ENCODE measurements at regions not wholly inside any gene's neighbourhood (a gene's known extent, or its start where the extent isn't known, plus 50 kb on each side); places are given as distances from the start of the nearest gene placed in this dataset.

DNA sequence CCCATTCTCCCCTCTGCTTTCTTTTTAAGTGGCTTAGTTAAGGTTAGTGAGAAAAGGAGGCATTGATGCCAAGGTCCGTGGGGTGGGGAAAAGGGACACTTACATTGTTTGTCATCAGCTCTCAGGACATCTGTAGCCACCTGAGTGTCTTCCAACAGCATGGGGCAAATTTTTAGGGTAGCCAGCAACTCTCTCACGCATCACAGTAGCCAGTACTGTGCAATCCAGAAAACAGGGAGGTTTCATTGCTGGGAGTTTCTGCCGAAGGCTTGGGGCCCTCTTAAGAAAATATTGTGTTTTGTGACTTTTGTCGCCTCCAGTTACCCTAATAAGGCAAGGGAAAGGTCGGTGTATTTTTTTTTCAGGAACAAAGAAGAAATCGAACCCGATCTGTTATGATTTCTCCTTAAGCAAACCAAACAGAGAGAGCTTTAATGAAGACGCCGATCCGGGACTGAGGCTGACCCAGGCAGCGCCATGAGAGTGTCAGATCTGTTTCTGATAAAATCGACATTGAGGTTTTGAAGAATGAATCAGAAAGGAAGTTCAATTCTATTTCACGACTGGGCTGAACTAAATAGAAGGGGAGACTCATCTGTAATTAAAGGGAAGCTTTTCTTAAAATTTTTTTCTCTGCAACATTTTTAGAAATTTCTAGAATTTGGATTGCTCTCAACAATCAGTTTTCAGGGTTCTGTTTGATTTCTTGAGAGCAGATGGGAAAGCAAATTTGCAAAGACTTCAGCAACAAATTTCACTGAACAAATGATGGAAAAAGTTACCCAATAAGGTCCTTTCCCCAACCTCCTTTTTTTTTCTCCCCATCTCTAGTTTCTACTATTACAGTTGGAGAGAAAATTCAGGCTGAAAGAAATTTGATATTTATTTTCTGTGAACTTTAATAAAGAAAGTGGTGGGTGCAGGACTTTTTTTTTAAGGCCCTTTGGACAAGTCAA, 144.7 kb upstream of the IRX3 start:
- Histone ChIP-seq H3K4me1 (ENCODE audit: control insufficient read depth, insufficient read depth, low read length) (peaks cover 8% of the 10 kb centered on the region), H3K36me3 (ENCODE audit: control insufficient read depth, insufficient read depth, low read length) (no peaks in the 10 kb centered on the region), H3K27me3 (ENCODE audit: control insufficient read depth, insufficient read depth, low read length) (peaks cover 19% of the 10 kb centered on the region), H3K4me3 (ENCODE audit: low read depth, low read length) (no peak overlapping the region), H3K9me3 (ENCODE audit: control insufficient read depth, insufficient read depth, low read length) (peaks cover 3% of the 10 kb centered on the region), H3K27ac (ENCODE audit: low read depth, low read length) (no peak overlapping the region)
- no peak for DNase-seq (ENCODE audit: low read depth in 4 of 6, low spot score in 6 of 6)
- 84% methylated on average over 9 of the region's 13 CpGs for WGBS (ENCODE audit: insufficient coverage)

DNA sequence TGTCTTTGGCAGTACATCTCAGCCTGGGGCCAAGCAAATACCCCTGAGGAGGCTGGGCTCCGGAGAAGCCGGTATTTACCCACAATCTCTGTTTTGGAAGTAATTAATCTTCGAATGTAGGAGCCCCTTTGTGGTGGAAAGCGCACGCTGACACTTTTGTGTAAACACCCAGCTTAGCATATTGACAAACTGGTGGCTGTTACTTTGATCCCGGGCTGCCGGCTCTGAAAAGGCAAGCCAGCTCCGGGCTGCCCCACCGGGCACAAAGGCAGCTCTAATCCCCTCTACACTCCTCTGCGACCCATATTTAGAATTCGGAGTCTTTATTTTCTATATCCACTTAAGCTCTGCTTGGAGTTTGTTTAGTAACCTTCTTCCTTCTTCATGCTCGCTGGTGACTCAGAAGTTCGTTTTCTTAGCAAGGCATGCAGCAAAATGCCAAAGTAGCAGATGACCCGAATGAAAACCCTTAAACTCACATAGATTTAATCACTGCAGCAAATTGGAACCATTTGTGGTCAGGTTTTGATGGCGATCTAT, 144.0 kb upstream of the IRX3 start:
- no peaks in the 10 kb centered on the region for H3K36me3 ChIP-seq (ENCODE audit: control insufficient read depth, insufficient read depth, low read length)
- peaks cover 3% of the 10 kb centered on the region for H3K9me3 ChIP-seq (ENCODE audit: control insufficient read depth, insufficient read depth, low read length)
- DNase-seq (ENCODE audit: low read depth in 4 of 6, low spot score in 6 of 6) = no peak
- H3K27me3 ChIP-seq (ENCODE audit: control insufficient read depth, insufficient read depth, low read length) = peaks cover 19% of the 10 kb centered on the region
- H3K4me1 ChIP-seq (ENCODE audit: control insufficient read depth, insufficient read depth, low read length) = peaks cover 8% of the 10 kb centered on the region
- H3K4me3 ChIP-seq (ENCODE audit: low read depth, low read length) = no peak overlapping the region
- no peak overlapping the region for H3K27ac ChIP-seq (ENCODE audit: low read depth, low read length)
- 7% methylated on average over 12 of the region's 15 CpGs for WGBS (ENCODE audit: insufficient coverage)

DNA sequence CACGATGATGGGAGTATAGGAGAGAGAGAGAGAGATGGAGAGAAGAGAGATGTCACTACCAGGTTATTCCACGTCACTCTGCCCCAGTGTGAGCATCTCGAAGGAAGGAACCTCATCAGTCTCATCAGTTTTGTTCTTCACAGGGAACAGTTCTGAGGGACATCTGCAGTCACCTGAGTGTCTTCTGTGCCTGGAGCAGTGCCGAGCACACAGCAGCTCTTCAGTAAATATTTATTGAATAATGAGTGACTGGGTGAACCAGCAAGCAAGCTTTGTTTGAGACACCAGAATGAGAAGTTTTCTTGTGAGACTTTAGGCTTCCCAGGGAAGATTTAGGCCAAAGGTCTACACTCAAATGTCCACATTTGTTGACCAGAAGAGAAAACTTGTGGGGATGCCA, 142.4 kb upstream of the IRX3 start:
- Histone ChIP-seq H3K4me1 (ENCODE audit: control insufficient read depth, insufficient read depth, low read length) (peaks cover 8% of the 10 kb centered on the region), H3K27me3 (ENCODE audit: control insufficient read depth, insufficient read depth, low read length) (peaks cover 19% of the 10 kb centered on the region), H3K9me3 (ENCODE audit: control insufficient read depth, insufficient read depth, low read length) (peaks cover 3% of the 10 kb centered on the region), H3K4me3 (ENCODE audit: low read depth, low read length) (no peak overlapping the region), H3K36me3 (ENCODE audit: control insufficient read depth, insufficient read depth, low read length) (no peaks in the 10 kb centered on the region), H3K27ac (ENCODE audit: low read depth, low read length) (no peak overlapping the region)
- 96% methylated on average over 3 of the region's 4 CpGs for WGBS (ENCODE audit: insufficient coverage)
- DNase-seq (ENCODE audit: low read depth in 4 of 6, low spot score in 6 of 6) = no peak

DNA sequence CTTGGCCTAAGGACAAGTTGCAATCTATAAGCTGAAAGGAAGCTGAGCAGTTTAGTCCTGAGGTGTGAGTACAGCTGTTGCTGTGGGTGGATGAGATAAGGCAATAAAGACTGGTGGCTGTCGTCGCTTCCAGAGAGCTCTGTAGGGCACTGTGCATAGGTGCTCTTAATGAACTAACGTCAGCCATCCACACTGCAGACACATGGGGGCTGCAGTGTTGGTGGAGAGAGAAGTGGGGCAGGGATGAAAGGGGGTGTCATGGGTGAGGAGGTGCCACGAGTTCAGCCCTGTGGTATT, 139.9 kb upstream of the IRX3 start:
- H3K9me3 ChIP-seq (ENCODE audit: control insufficient read depth, insufficient read depth, low read length) = peaks cover 3% of the 10 kb centered on the region
- WGBS (ENCODE audit: insufficient coverage) = 73% methylated on average over 3 of the region's 4 CpGs
- H3K27ac ChIP-seq (ENCODE audit: low read depth, low read length) = no peak overlapping the region
- no peak for DNase-seq (ENCODE audit: low read depth in 4 of 6, low spot score in 6 of 6)
- H3K36me3 ChIP-seq (ENCODE audit: control insufficient read depth, insufficient read depth, low read length) = no peaks in the 10 kb centered on the region
- peaks cover 15% of the 10 kb centered on the region for H3K27me3 ChIP-seq (ENCODE audit: control insufficient read depth, insufficient read depth, low read length)
- H3K4me3 ChIP-seq (ENCODE audit: low read depth, low read length) = no peak overlapping the region
- no peaks in the 10 kb centered on the region for H3K4me1 ChIP-seq (ENCODE audit: control insufficient read depth, insufficient read depth, low read length)

DNA sequence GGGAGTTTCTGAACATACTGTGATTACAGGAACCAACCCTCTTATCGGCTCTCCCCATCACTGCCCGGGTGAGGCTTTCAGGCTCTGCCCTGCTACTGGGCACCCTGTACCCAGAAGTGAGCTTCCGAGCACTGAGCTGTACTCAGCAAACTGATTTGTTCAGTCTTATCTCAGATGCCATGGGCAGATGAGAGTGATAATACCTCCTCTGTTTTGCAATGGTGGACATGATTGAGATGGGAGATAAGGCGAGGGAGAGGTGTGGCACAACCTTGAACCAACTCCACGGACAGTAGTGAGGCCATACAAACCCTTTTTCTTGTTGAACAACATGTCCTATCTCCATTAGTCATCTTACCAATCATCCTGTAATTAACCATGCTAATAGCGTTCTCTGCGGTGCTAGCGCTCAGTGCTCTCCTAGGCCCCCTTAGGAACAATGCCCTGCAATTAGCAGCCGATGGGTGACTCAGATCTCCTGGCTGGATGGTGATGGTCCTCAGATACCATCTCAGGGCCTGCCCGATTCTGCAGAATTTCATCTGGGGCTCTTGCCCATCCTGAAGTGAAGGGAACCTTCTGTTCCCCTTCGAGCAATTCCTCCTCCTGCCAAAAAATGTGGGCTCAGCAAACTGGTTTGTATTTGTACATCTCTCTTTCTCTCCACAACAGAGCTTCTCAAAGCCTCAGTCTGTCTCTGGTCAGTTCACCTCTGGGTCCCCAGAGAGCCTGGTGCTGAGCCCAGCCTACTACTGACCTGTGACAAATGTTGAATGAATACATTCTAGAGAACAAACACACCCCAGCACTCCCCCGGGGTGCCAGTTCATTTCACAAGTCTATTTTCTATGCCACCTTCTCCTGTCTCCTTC, 139.3 kb upstream of the IRX3 start:
- Histone ChIP-seq H3K4me3 (ENCODE audit: low read depth, low read length) (no peak overlapping the region), H3K27ac (ENCODE audit: low read depth, low read length) (no peak overlapping the region), H3K27me3 (ENCODE audit: control insufficient read depth, insufficient read depth, low read length) (peaks cover 13% of the 10 kb centered on the region), H3K4me1 (ENCODE audit: control insufficient read depth, insufficient read depth, low read length) (no peaks in the 10 kb centered on the region), H3K9me3 (ENCODE audit: control insufficient read depth, insufficient read depth, low read length) (peaks cover 3% of the 10 kb centered on the region), H3K36me3 (ENCODE audit: control insufficient read depth, insufficient read depth, low read length) (no peaks in the 10 kb centered on the region)
- 88% methylated on average over 9 of the region's 12 CpGs for WGBS (ENCODE audit: insufficient coverage)
- DNase-seq (ENCODE audit: low read depth in 4 of 6, low spot score in 6 of 6) = no peak

DNA sequence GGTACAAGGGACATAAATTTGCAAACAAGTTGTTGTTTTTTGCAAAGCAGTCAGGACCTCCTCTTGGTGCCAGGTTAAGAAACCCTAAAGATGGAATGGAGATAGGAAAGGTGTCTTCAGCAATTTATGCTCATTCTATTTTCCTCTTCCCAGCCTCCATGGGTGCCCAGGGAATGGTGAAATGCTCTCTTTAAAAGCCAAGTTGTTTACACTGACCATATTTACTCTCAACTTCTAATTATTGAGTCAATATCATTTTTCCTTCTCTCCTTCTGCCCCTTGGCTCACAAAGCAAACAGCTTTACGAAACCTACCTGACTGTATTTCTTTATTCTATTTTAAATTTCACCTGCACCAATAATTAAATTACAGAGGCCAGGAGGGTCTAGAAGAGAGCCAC, 138.5 kb upstream of the IRX3 start:
- H3K27me3 ChIP-seq (ENCODE audit: control insufficient read depth, insufficient read depth, low read length) = peaks cover 6% of the 10 kb centered on the region
- WGBS (ENCODE audit: insufficient coverage) = no CpG with 5 or more reads among the region's 1 CpG
- no peak overlapping the region for H3K27ac ChIP-seq (ENCODE audit: low read depth, low read length)
- H3K9me3 ChIP-seq (ENCODE audit: control insufficient read depth, insufficient read depth, low read length) = peaks cover 2% of the 10 kb centered on the region
- DNase-seq (ENCODE audit: low read depth in 4 of 6, low spot score in 6 of 6) = no peak
- no peaks in the 10 kb centered on the region for H3K36me3 ChIP-seq (ENCODE audit: control insufficient read depth, insufficient read depth, low read length)
- H3K4me3 ChIP-seq (ENCODE audit: low read depth, low read length) = no peak overlapping the region
- H3K4me1 ChIP-seq (ENCODE audit: control insufficient read depth, insufficient read depth, low read length) = no peaks in the 10 kb centered on the region

DNA sequence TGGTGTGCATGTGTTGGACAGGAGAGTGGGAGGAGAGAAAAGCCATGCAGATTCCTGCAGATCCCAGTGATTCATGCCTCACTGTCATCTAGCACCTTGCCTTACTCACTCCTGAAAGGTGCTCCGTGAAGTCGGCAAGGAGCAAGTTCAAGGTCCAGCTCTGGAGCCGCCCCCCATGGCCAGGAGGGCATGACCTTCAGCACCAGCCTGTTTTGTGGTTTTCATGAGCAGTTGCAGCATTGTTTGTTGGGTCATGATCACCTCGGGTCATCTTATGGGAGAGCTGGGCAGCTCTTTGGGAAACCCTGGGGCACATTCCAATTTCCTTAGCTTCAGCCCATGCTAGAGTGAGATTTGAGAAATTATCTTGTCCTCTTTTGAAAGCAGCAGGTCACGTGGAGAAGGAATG, 137.5 kb upstream of the IRX3 start:
- DNase-seq (ENCODE audit: low read depth in 4 of 6, low spot score in 6 of 6) = no peak
- H3K27ac ChIP-seq (ENCODE audit: low read depth, low read length) = no peak overlapping the region
- no peaks in the 10 kb centered on the region for H3K9me3 ChIP-seq (ENCODE audit: control insufficient read depth, insufficient read depth, low read length)
- H3K4me1 ChIP-seq (ENCODE audit: control insufficient read depth, insufficient read depth, low read length) = no peaks in the 10 kb centered on the region
- no peaks in the 10 kb centered on the region for H3K36me3 ChIP-seq (ENCODE audit: control insufficient read depth, insufficient read depth, low read length)
- WGBS (ENCODE audit: insufficient coverage) = 78% methylated on average over 5 of the region's 5 CpGs
- H3K27me3 ChIP-seq (ENCODE audit: control insufficient read depth, insufficient read depth, low read length) = no peaks in the 10 kb centered on the region
- H3K4me3 ChIP-seq (ENCODE audit: low read depth, low read length) = no peak overlapping the region

DNA sequence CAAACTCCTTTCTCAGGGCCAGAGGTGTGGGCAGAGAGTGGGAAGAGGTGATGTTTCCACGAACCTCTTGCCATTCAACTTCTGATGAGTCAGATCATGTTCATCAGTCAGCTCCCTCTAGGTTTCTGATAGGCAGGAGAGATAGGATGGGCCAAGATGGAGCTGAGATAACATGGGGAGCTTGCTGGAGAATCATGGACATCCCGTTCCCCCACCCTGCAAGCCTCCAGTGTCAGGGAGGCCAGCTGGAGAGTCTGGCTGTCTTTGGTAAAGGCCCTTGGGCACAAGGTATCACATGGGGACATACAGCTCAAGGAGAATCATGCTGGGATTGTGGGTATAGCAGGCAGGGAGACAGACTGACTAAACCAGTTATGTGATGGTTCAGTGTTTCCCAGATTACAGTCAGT, 136.0 kb upstream of the IRX3 start:
- Histone ChIP-seq H3K4me3 (ENCODE audit: low read depth, low read length) (no peak overlapping the region), H3K27ac (ENCODE audit: low read depth, low read length) (no peak overlapping the region), H3K27me3 (ENCODE audit: control insufficient read depth, insufficient read depth, low read length) (no peaks in the 10 kb centered on the region), H3K36me3 (ENCODE audit: control insufficient read depth, insufficient read depth, low read length) (no peaks in the 10 kb centered on the region), H3K9me3 (ENCODE audit: control insufficient read depth, insufficient read depth, low read length) (no peaks in the 10 kb centered on the region), H3K4me1 (ENCODE audit: control insufficient read depth, insufficient read depth, low read length) (no peaks in the 10 kb centered on the region)
- no CpG with 5 or more reads among the region's 2 CpGs for WGBS (ENCODE audit: insufficient coverage)
- no peak for DNase-seq (ENCODE audit: low read depth in 4 of 6, low spot score in 6 of 6)

DNA sequence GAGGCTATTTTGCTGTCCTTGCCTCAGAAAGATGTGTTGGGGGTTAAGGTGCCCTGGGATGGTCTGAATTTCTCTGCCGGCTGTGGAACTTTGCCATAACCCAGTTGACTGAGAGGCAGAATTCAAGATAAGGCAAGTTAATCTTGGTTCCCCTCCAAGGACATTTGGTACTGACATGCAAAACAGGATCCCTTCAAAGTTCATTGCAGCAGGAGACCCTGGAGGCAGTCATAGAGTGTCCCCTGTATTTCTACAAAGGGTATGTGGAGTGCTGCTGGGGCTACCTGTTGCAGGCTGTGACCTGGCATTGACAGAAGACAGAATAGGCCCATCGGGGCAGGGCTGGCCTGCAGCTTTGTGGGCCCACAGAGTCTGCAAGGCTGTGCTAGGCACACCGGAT, 135.6 kb upstream of the IRX3 start:
- DNase-seq (ENCODE audit: low read depth in 4 of 6, low spot score in 6 of 6) = no peak
- Histone ChIP-seq H3K4me1 (ENCODE audit: control insufficient read depth, insufficient read depth, low read length) (no peaks in the 10 kb centered on the region), H3K9me3 (ENCODE audit: control insufficient read depth, insufficient read depth, low read length) (no peaks in the 10 kb centered on the region), H3K27me3 (ENCODE audit: control insufficient read depth, insufficient read depth, low read length) (no peaks in the 10 kb centered on the region), H3K4me3 (ENCODE audit: low read depth, low read length) (no peak overlapping the region), H3K36me3 (ENCODE audit: control insufficient read depth, insufficient read depth, low read length) (no peaks in the 10 kb centered on the region), H3K27ac (ENCODE audit: low read depth, low read length) (no peak overlapping the region)
- WGBS (ENCODE audit: insufficient coverage) = 74% methylated on average over 2 of the region's 3 CpGs

All from spinal cord (tissue), 9 donors.